K562 (cell line): ENCODE measurements at regions not wholly inside any gene's neighbourhood (a gene's known extent, or its start where the extent isn't known, plus 50 kb on each side); places are given as distances from the start of the nearest gene placed in this dataset.

Experiments used
- HDAC1 ChIP-seq, 2 experiments: fragments of 450-650 bp; IDR thresholded peaks; 2 replicates each; pipeline ENCODE4 v1.6.1; 2016 to 2017; ENCODE audit warnings: inconsistent platforms in 1 of 2, mild to moderate bottlenecking in 1 of 2, moderate library complexity in 1 of 2
- TF ChIP-seq, protein P1 (sequence below): fragments of 200-600 bp; sonication (generic); IDR thresholded peaks from one replicate; pipeline ENCODE4 v1.6.1; 2012; ENCODE audit warnings: mild to moderate bottlenecking, low read depth, low read length, inconsistent platforms

DNA sequence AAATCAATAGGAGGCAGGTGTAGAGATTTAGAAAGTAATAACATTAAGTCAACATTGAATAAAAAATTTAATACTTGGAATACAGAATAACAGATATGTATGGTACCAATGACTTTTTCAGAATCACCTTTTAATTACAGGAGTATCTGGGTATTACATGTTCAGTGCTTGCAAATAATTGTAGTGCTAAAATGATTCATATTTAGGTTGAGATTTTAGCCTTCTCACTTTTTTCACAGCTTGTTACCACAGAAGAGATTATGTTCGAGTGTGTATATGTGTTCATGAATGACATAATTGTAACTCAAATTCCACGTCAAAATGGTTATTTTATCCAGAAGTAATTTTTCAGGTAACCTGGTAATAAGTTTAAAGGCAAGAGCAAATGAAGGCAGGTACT lies 187.9 kb upstream of the TBL1XR1 start (continued):
- TF ChIP-seq, protein P1, sequence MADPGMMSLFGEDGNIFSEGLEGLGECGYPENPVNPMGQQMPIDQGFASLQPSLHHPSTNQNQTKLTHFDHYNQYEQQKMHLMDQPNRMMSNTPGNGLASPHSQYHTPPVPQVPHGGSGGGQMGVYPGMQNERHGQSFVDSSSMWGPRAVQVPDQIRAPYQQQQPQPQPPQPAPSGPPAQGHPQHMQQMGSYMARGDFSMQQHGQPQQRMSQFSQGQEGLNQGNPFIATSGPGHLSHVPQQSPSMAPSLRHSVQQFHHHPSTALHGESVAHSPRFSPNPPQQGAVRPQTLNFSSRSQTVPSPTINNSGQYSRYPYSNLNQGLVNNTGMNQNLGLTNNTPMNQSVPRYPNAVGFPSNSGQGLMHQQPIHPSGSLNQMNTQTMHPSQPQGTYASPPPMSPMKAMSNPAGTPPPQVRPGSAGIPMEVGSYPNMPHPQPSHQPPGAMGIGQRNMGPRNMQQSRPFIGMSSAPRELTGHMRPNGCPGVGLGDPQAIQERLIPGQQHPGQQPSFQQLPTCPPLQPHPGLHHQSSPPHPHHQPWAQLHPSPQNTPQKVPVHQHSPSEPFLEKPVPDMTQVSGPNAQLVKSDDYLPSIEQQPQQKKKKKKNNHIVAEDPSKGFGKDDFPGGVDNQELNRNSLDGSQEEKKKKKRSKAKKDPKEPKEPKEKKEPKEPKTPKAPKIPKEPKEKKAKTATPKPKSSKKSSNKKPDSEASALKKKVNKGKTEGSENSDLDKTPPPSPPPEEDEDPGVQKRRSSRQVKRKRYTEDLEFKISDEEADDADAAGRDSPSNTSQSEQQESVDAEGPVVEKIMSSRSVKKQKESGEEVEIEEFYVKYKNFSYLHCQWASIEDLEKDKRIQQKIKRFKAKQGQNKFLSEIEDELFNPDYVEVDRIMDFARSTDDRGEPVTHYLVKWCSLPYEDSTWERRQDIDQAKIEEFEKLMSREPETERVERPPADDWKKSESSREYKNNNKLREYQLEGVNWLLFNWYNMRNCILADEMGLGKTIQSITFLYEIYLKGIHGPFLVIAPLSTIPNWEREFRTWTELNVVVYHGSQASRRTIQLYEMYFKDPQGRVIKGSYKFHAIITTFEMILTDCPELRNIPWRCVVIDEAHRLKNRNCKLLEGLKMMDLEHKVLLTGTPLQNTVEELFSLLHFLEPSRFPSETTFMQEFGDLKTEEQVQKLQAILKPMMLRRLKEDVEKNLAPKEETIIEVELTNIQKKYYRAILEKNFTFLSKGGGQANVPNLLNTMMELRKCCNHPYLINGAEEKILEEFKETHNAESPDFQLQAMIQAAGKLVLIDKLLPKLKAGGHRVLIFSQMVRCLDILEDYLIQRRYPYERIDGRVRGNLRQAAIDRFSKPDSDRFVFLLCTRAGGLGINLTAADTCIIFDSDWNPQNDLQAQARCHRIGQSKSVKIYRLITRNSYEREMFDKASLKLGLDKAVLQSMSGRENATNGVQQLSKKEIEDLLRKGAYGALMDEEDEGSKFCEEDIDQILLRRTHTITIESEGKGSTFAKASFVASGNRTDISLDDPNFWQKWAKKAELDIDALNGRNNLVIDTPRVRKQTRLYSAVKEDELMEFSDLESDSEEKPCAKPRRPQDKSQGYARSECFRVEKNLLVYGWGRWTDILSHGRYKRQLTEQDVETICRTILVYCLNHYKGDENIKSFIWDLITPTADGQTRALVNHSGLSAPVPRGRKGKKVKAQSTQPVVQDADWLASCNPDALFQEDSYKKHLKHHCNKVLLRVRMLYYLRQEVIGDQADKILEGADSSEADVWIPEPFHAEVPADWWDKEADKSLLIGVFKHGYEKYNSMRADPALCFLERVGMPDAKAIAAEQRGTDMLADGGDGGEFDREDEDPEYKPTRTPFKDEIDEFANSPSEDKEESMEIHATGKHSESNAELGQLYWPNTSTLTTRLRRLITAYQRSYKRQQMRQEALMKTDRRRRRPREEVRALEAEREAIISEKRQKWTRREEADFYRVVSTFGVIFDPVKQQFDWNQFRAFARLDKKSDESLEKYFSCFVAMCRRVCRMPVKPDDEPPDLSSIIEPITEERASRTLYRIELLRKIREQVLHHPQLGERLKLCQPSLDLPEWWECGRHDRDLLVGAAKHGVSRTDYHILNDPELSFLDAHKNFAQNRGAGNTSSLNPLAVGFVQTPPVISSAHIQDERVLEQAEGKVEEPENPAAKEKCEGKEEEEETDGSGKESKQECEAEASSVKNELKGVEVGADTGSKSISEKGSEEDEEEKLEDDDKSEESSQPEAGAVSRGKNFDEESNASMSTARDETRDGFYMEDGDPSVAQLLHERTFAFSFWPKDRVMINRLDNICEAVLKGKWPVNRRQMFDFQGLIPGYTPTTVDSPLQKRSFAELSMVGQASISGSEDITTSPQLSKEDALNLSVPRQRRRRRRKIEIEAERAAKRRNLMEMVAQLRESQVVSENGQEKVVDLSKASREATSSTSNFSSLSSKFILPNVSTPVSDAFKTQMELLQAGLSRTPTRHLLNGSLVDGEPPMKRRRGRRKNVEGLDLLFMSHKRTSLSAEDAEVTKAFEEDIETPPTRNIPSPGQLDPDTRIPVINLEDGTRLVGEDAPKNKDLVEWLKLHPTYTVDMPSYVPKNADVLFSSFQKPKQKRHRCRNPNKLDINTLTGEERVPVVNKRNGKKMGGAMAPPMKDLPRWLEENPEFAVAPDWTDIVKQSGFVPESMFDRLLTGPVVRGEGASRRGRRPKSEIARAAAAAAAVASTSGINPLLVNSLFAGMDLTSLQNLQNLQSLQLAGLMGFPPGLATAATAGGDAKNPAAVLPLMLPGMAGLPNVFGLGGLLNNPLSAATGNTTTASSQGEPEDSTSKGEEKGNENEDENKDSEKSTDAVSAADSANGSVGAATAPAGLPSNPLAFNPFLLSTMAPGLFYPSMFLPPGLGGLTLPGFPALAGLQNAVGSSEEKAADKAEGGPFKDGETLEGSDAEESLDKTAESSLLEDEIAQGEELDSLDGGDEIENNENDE, result no peak
- TF ChIP-seq HDAC1 (IDR thresholded peaks at IDR 0.05), result no peak
